AG09309 (cell line): ENCODE measurements at regions not wholly inside any gene's neighbourhood (a gene's known extent, or its start where the extent isn't known, plus 50 kb on each side); places are given as distances from the start of the nearest gene placed in this dataset.

Source experiments
- DNase-seq: peaks from one replicate; pipeline ENCODE4 v3.0.0-alpha.2; 2010; ENCODE audit warnings: low read depth
- H3K4me3 ChIP-seq: 2 replicates; pipeline ENCODE4 v1.5.1; 2011; ENCODE audit warnings: mild to moderate bottlenecking, low read depth, low read length, moderate library complexity; ENCODE audit not compliant: control insufficient read depth
- TF ChIP-seq, protein P1 (sequence below): IDR thresholded peaks from 2 replicates; pipeline ENCODE4 v1.5.1; 2011; ENCODE audit warnings: mild to moderate bottlenecking, low read depth, low read length, inconsistent platforms; ENCODE audit not compliant: insufficient read depth, control insufficient read depth; ENCODE audit errors: missing control alignments

DNA sequence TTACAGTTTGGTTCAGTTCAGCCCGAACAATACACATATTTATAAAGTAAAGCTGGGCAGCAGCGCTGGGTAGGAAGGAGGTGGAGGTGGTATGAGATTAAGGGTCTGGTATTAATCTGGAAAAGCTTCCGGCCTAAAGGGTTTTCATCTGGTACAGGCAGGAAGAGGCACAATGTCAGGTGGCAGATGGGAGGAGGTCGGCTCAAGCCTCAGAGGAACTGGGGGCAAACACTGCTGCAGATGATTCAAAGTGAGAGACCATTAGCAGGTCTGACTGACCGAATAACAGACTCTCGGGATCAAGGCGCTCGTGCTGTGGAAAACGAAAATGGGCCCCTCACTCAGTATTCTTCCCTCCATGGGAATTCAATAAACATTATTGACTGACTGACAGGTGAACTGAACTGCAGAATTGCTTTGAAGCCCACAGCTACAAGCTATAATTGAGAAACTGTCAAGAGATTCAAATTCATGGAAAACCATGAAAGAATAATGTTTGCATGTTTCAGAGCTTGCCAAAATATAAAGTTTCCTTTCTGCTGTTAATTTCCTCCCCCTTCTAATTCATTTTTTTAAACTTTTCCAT lies 75.3 kb downstream of the TMEM167A start:
- TF ChIP-seq, protein P1, sequence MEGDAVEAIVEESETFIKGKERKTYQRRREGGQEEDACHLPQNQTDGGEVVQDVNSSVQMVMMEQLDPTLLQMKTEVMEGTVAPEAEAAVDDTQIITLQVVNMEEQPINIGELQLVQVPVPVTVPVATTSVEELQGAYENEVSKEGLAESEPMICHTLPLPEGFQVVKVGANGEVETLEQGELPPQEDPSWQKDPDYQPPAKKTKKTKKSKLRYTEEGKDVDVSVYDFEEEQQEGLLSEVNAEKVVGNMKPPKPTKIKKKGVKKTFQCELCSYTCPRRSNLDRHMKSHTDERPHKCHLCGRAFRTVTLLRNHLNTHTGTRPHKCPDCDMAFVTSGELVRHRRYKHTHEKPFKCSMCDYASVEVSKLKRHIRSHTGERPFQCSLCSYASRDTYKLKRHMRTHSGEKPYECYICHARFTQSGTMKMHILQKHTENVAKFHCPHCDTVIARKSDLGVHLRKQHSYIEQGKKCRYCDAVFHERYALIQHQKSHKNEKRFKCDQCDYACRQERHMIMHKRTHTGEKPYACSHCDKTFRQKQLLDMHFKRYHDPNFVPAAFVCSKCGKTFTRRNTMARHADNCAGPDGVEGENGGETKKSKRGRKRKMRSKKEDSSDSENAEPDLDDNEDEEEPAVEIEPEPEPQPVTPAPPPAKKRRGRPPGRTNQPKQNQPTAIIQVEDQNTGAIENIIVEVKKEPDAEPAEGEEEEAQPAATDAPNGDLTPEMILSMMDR, result no peak
- no peak overlapping the region for H3K4me3 ChIP-seq

DNA sequence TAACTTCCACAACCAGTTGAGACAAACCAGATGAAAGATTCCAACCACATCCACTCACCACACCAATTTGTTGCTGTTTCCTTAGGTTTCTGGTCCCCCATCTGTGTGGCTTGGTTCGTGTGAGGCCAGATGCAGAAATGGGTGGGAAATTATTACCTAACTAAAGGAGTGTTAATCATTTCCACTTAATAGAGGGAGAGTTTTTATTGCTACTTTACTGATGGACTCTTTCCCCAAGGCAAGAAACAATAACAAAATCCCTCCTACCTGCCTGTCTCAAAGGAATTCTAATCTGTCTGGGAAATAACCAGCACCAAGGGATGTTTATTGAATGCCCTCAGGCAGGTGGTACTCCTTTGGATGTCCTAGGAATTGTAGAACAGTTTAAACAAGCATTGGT lies 76.3 kb downstream of the TMEM167A start:
- TF ChIP-seq, protein P1, result no peak
- no peak overlapping the region for H3K4me3 ChIP-seq
- DNase-seq, result no peak

More for the DNA sequence above, 75.3 kb downstream of the TMEM167A start:
- DNase-seq, result no peak

DNA sequence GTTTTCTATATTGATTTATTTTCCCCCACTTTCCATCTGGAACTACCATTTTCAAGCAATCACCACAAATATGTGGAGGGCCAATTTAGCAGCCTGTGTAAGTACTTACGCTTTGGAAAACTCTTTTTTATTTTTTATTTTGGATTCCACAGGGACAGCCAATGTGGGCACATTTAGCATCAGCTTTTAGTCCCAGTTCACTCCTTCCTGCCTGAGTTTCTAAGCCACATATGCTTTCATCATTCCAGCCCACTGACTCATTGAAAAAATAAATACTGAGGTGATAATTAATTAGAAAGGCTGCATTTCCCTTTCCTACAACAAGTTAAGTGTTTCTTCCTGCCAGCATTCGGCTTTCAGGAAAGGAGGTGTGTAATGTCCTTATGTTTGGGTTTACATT lies 76.8 kb downstream of the TMEM167A start:
- no peak overlapping the region for H3K4me3 ChIP-seq
- DNase-seq, result no peak
- TF ChIP-seq, protein P1, result no peak

DNA sequence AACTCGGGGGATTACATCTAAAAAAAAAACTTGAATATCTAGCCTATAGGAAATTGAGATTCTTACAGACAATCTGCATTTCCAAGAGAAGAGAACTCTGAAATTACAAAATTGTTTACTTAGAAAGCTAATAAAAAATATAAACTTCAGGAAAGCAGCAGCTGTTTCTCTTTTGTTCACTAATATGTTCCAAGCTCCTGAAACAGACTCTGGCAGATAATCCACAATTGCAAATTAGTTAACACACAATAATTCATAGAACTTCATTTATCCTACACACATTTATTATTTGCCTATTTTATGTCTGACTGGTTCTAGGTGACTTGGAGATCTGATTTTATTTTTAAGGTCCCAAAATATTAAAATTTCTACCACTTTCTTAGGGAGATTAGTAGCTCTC lies 83.8 kb downstream of the TMEM167A start:
- DNase-seq, result no peak
- TF ChIP-seq, protein P1, result no peak
- H3K4me3 ChIP-seq, result no peak overlapping the region

DNA sequence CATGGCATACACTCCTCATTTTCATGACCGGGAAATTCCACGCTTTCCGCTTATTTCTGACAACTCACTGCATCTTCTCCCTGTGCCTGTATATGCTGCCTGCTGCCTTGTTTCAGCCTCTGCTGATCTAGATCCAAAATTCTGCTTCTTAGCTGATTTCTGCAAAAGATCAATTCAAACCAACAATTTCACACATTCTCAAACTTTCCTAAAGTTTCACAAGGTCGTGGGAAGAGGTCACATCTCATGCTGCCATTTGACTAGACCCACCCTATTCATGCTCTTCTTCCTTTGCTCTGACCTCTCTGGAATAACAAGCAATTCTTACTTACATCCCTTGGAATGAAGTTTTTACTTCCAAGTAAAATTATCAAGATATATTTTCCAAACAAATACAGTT lies 84.5 kb downstream of the TMEM167A start:
- DNase-seq, result no peak
- H3K4me3 ChIP-seq, result no peak overlapping the region
- TF ChIP-seq, protein P1, result no peak

DNA sequence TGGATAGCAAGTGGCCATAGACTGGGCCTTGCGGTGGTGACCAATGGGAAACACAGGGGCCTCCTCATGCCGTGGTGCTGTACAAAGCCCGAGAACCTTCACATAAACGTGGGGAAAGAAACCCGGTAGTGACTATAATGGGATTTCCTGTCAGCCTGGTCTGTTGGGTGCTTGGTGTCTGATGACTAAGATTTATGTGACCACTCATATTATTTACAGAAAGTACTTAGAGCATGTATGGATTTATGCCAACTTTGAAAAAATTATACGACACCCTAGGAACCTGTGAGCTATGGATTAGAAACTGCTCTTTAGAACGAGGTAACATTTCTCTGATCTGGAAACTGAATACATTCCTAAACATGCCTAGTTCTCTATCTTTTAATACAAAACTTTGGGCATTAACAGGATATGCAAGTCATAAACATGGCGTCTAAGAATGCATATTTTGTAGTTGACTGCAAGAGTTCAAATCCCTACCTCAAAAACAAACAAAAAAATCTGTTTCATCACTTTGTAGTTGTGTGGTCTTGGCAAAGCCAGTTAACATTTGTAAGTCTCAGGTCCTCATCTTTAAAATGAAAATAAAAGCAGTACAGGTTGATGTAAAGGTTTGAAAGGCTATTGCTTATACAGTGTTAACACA lies 85.4 kb downstream of the TMEM167A start:
- TF ChIP-seq, protein P1, result no peak
- H3K4me3 ChIP-seq, result no peak overlapping the region
- no peak for DNase-seq
